Endothelial cell of umbilical vein (primary cell): ENCODE measurements at regions not wholly inside any gene's neighbourhood (a gene's known extent, or its start where the extent isn't known, plus 50 kb on each side); places are given as distances from the start of the nearest gene placed in this dataset.

Experiments used
- BruUV-seq: library from RNA; stranded (reverse); fragments of 400-500 nt; replicated peaks from 2 replicates; lab custom pipeline; 2021; lab: Mats Ljungman, UMichigan
- CTCF ChIA-PET: fragments of 300-600, 350-600 bp; sonication (Branson Sonifier 250); formaldehyde crosslinking; loops from one replicate; lab custom pipeline; 2021; ENCODE audit warnings: antibody characterized with exemption, inconsistent platforms; lab: Charles Lee
- POLR2A ChIA-PET: fragments of 300-600, 350-600 bp; sonication (Branson Sonifier 250); formaldehyde crosslinking; loops from one replicate; lab custom pipeline; 2021; ENCODE audit warnings: antibody characterized with exemption, inconsistent platforms; lab: Charles Lee
- DNase-seq: peaks from one replicate; pipeline ENCODE4 v3.0.0-alpha.2; 2011; ENCODE audit warnings: low read depth, low spot score
- FAIRE-seq: peaks from 2 replicates; lab custom pipeline; 2011; peaks lifted over from hg19 to GRCh38; lab: Jason Lieb, UNC
- H2AFZ ChIP-seq: 2 replicates; pipeline ENCODE4 v1.6.0; 2012; ENCODE audit warnings: low read depth, low read length, control low read depth, inconsistent platforms
- H3K27ac ChIP-seq: 2 replicates; pipeline ENCODE4 v1.5.1; 2011; ENCODE audit warnings: low read depth, mild to moderate bottlenecking, control low read depth, low read length, moderate library complexity; ENCODE audit not compliant: insufficient read depth
- H3K27me3 ChIP-seq, 2 experiments: 2 replicates each; pipeline versions ENCODE4 v1.6.0 to v1.6.1; 2011; ENCODE audit warnings: low read length in 2 of 2, mixed read lengths in 1 of 2; ENCODE audit not compliant: control insufficient read depth in 2 of 2, insufficient read depth in 2 of 2
- H3K36me3 ChIP-seq, 2 experiments: 2 replicates in 1 of 2; 3 replicates in 1 of 2; pipeline ENCODE4 v1.5.1; 2011; ENCODE audit warnings: low read length in 2 of 2, mild to moderate bottlenecking in 1 of 2, moderate library complexity in 1 of 2; ENCODE audit not compliant: control insufficient read depth in 2 of 2, insufficient read depth in 2 of 2; ENCODE audit errors: extremely low read depth in 1 of 2
- H3K4me1 ChIP-seq: 3 replicates; pipeline ENCODE4 v1.5.1; 2011; ENCODE audit warnings: mild to moderate bottlenecking, low read length; ENCODE audit not compliant: control insufficient read depth, insufficient read depth; ENCODE audit errors: extremely low read depth
- H3K4me2 ChIP-seq: 2 replicates; pipeline ENCODE4 v1.6.1; 2011; ENCODE audit warnings: low read length, control low read depth, mixed read lengths; ENCODE audit not compliant: insufficient read depth
- H3K4me3 ChIP-seq, 3 experiments: fragments of 200-600 bp in 1 of 3; sonication (generic), shearing (Covaris generic) in 1 of 3; replicated peaks in 1 of 3; 2 replicates each; pipeline ENCODE4 v1.5.1; 2011 to 2016; ENCODE audit warnings: control low read depth in 3 of 3, low read length in 3 of 3, mild to moderate bottlenecking in 2 of 3, inconsistent platforms in 1 of 3, low read depth in 1 of 3, moderate library complexity in 1 of 3; ENCODE audit not compliant: insufficient read depth in 1 of 3
- H3K79me2 ChIP-seq: 2 replicates; pipeline ENCODE4 v1.6.0; 2012; ENCODE audit warnings: low read length, inconsistent platforms; ENCODE audit not compliant: control insufficient read depth, insufficient read depth
- H3K9ac ChIP-seq: replicated peaks from 2 replicates; pipeline ENCODE3; 2011; ENCODE audit warnings: low read length, control low read depth; ENCODE audit not compliant: insufficient read depth; ENCODE audit errors: extremely low read depth
- H3K9me1 ChIP-seq: replicated peaks from 3 replicates; pipeline ENCODE4 v1.6.0; 2011; ENCODE audit warnings: mild to moderate bottlenecking, low read length; ENCODE audit not compliant: control insufficient read depth, insufficient read depth; ENCODE audit errors: extremely low read depth
- H3K9me3 ChIP-seq: replicated peaks from 2 replicates; pipeline ENCODE4 v1.5.1; 2012; ENCODE audit warnings: low read length, inconsistent platforms; ENCODE audit not compliant: control insufficient read depth, insufficient read depth
- H4K20me1 ChIP-seq: replicated peaks from 2 replicates; pipeline ENCODE3; 2011; ENCODE audit warnings: mild to moderate bottlenecking, low read length; ENCODE audit not compliant: control insufficient read depth, insufficient read depth; ENCODE audit errors: extremely low read depth
- CTCF ChIP-seq, 2 donors: IDR thresholded peaks; 1 replicate in 1 of 2; 2 replicates in 1 of 2; pipeline ENCODE4 v1.5.1; 2011; ENCODE audit warnings: low read length in 2 of 2, mild to moderate bottlenecking in 2 of 2, moderate library complexity in 2 of 2, control low read depth in 1 of 2, inconsistent platforms in 1 of 2, low read depth in 1 of 2; ENCODE audit not compliant: insufficient read depth in 1 of 2; ENCODE audit errors: extremely low read depth in 1 of 2
- EZH2 ChIP-seq: IDR thresholded peaks from 2 replicates; pipeline ENCODE4 v1.6.1; 2012; ENCODE audit warnings: borderline replicate concordance, low read depth, mild to moderate bottlenecking, moderate library complexity, low read length, inconsistent platforms; ENCODE audit not compliant: severe bottlenecking
- FOS ChIP-seq: IDR thresholded peaks from 2 replicates; pipeline ENCODE4 v1.6.1; 2011; ENCODE audit warnings: mild to moderate bottlenecking, low read length, moderate library complexity, borderline replicate concordance; ENCODE audit not compliant: insufficient read depth
- GATA2 ChIP-seq: IDR thresholded peaks from 2 replicates; pipeline ENCODE4 v1.7.0; 2011; ENCODE audit warnings: low read depth, mild to moderate bottlenecking, moderate library complexity, mixed read lengths, low read length; ENCODE audit not compliant: insufficient read length, insufficient read depth
- JUN ChIP-seq: IDR thresholded peaks from 2 replicates; pipeline ENCODE4 v1.6.1; 2011; ENCODE audit warnings: borderline replicate concordance, low read depth; ENCODE audit not compliant: insufficient read length, insufficient read depth
- MAX ChIP-seq: IDR thresholded peaks from 2 replicates; pipeline ENCODE4 v1.6.1; 2011; ENCODE audit not compliant: insufficient read depth, insufficient read length
- MYC ChIP-seq: IDR thresholded peaks from one replicate; pipeline ENCODE4 v1.6.1; 2011; ENCODE audit warnings: mild to moderate bottlenecking, low read depth, low read length
- POLR2A ChIP-seq: IDR thresholded peaks from 2 replicates; pipeline ENCODE4 v1.6.1; 2012; ENCODE audit warnings: low read depth, mild to moderate bottlenecking, control low read depth, low read length
- POLR2AphosphoS5 ChIP-seq: IDR thresholded peaks from 2 replicates; pipeline ENCODE4 v1.6.1; 2012; ENCODE audit warnings: low read depth, mild to moderate bottlenecking, control low read depth, low read length, moderate library complexity; ENCODE audit not compliant: insufficient read depth
- dilution Hi-C: fragments of 300-500 bp; cut with MboI; formaldehyde crosslinking; loops from one replicate; pipeline ENCODE4 v1.15.0; 2019; ENCODE audit warnings: low sequenced_read_pairs; ENCODE audit not compliant: extremely low pct_ligation_motif_present
- intact Hi-C: fragments of 100-400 bp; cut with micrococcal nuclease; formaldehyde crosslinking; loops from one replicate; pipeline ENCODE4 v1.10.0; 2022

- DNase-seq (no peak), FAIRE-seq (no peak)
- Histone ChIP-seq H3K27ac (no peak overlapping the region), H3K4me3 (no peak overlapping the region), H3K36me3 (no peaks in the 10 kb centered on the region), H2AFZ (no peak overlapping the region), H3K9ac (no peak overlapping the region), H3K9me1 (no peaks in the 10 kb centered on the region), H3K4me1 (no peaks in the 10 kb centered on the region), H3K27me3 (no peaks in the 10 kb centered on the region), H3K79me2 (no peaks in the 10 kb centered on the region), H4K20me1 (no peaks in the 10 kb centered on the region), H3K9me3 (no peaks in the 10 kb centered on the region), H3K4me2 (no peak overlapping the region)
- POLR2A ChIA-PET: no interaction called here
- dilution Hi-C loops: no loop called here
- BruUV-seq: no TSS peak
- TF ChIP-seq MAX (no peak), MYC (no peak), GATA2 (no peak), JUN (no peak), CTCF (IDR thresholded peaks at IDR 0.05; ENCODE audit: extremely low read depth in 1 of 2, insufficient read depth in 1 of 2, low read depth in 1 of 2, low read length in 2 of 2) (no peak), POLR2A (no peak), POLR2AphosphoS5 (no peak), FOS (no peak), EZH2 (no peak)
- intact Hi-C loops: no loop called here
- CTCF ChIA-PET: no interaction called here
Observed at GRCh38 chr7:110412614-110413013, 678.3 kb upstream of the LRRN3 start.
